ENCODE measurements at regions not wholly inside any gene's neighbourhood (a gene's known extent, or its start where the extent isn't known, plus 50 kb on each side); places are given as distances from the start of the nearest gene placed in this dataset.

DNA sequence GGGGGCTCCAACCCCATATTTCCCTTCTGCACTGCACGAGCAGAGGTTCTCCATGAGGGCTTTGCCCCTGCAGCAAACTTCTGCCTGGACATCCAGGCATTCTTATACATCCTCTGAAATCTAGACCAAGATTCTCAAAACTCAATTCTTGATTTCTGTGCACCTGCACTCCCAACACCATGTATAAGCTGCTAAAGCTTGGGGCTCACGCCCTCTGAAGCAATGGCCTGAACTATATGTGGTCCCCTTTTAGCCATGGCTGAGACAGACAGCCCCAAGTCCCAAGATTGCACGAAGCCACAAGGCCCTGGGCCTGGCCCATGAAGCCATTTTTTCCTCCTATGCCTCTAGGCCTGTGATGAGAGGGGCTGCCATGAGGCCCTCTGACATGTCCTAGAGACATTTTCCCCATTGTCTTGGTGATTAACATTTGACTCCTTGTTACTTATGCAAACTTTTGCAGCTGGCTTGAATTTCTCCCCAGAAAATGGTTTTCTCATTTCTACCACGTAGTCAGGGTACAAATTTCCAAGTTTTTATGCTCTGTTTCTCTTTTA lies 468.0 kb upstream of the SLIT2 start:
- no peak for TF ChIP-seq POLR2AphosphoS5 (IDR thresholded peaks at IDR 0.05; ENCODE audit: low read depth, low read length)
- TF ChIP-seq, protein P1, sequence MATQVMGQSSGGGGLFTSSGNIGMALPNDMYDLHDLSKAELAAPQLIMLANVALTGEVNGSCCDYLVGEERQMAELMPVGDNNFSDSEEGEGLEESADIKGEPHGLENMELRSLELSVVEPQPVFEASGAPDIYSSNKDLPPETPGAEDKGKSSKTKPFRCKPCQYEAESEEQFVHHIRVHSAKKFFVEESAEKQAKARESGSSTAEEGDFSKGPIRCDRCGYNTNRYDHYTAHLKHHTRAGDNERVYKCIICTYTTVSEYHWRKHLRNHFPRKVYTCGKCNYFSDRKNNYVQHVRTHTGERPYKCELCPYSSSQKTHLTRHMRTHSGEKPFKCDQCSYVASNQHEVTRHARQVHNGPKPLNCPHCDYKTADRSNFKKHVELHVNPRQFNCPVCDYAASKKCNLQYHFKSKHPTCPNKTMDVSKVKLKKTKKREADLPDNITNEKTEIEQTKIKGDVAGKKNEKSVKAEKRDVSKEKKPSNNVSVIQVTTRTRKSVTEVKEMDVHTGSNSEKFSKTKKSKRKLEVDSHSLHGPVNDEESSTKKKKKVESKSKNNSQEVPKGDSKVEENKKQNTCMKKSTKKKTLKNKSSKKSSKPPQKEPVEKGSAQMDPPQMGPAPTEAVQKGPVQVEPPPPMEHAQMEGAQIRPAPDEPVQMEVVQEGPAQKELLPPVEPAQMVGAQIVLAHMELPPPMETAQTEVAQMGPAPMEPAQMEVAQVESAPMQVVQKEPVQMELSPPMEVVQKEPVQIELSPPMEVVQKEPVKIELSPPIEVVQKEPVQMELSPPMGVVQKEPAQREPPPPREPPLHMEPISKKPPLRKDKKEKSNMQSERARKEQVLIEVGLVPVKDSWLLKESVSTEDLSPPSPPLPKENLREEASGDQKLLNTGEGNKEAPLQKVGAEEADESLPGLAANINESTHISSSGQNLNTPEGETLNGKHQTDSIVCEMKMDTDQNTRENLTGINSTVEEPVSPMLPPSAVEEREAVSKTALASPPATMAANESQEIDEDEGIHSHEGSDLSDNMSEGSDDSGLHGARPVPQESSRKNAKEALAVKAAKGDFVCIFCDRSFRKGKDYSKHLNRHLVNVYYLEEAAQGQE (IDR thresholded peaks at IDR 0.05; ENCODE audit: insufficient read depth in 1 of 2, low read depth in 2 of 2, low read length in 2 of 2): no peak
- no peak for TF ChIP-seq TAF1 (IDR thresholded peaks at IDR 0.05; ENCODE audit: borderline replicate concordance, insufficient read depth, low read length)
- no peak for TF ChIP-seq SIN3A (IDR thresholded peaks at IDR 0.05; ENCODE audit: borderline replicate concordance, insufficient read depth, low read length)
- no peak for TF ChIP-seq FOXP2 (optimal IDR thresholded peaks at IDR 0.05; ENCODE audit: borderline replicate concordance, extremely low read depth, extremely low read length, insufficient read depth)

All from PFSK-1 (cell line).